RPMI7951 (cell line): ENCODE measurements at regions not wholly inside any gene's neighbourhood (a gene's known extent, or its start where the extent isn't known, plus 50 kb on each side); places are given as distances from the start of the nearest gene placed in this dataset.

ENCODE experiments used
- DNase-seq: peaks from one replicate; pipeline ENCODE4 v3.0.0-alpha.2; 2012; ENCODE audit warnings: low read depth

- no peak for DNase-seq
Measured at GRCh38 chr6:51531623-51532022, 555.8 kb downstream of the PKHD1 start.

- DNase-seq: no peak
Measured at GRCh38 chr6:51533962-51534361, 553.5 kb downstream of the PKHD1 start.

- no peak for DNase-seq
Measured at GRCh38 chr6:51535327-51535726, 552.1 kb downstream of the PKHD1 start.

- no peak for DNase-seq
Measured at GRCh38 chr6:51536728-51537127, 550.7 kb downstream of the PKHD1 start.

- no peak for DNase-seq
Measured at GRCh38 chr6:51541847-51542246, 545.6 kb downstream of the PKHD1 start.

GRCh38 chr6:51542475-51542874 lies 544.9 kb downstream of the PKHD1 start:
- no peak for DNase-seq

- no peak for DNase-seq
Measured at GRCh38 chr6:51550243-51550642, 537.2 kb downstream of the PKHD1 start.

GRCh38 chr6:51552435-51552834 lies 535.0 kb downstream of the PKHD1 start:
- no peak for DNase-seq

GRCh38 chr6:51553246-51554015 lies 534.0 kb downstream of the PKHD1 start:
- no peak for DNase-seq

- no peak for DNase-seq
Measured at GRCh38 chr6:51554029-51554428, 533.4 kb downstream of the PKHD1 start.

- DNase-seq: no peak
Measured at GRCh38 chr6:51559059-51559458, 528.4 kb downstream of the PKHD1 start.

GRCh38 chr6:51562198-51562597 lies 525.2 kb downstream of the PKHD1 start:
- no peak for DNase-seq
